Endothelial cell of umbilical vein (primary cell): ENCODE measurements at regions not wholly inside any gene's neighbourhood (a gene's known extent, or its start where the extent isn't known, plus 50 kb on each side); places are given as distances from the start of the nearest gene placed in this dataset.

ENCODE experiments used
- BruUV-seq: library from RNA; stranded (reverse); fragments of 400-500 nt; replicated peaks from 2 replicates; lab custom pipeline; 2021; lab: Mats Ljungman, UMichigan
- CTCF ChIA-PET: fragments of 300-600, 350-600 bp; sonication (Branson Sonifier 250); formaldehyde crosslinking; loops from one replicate; lab custom pipeline; 2021; ENCODE audit warnings: antibody characterized with exemption, inconsistent platforms; lab: Charles Lee
- POLR2A ChIA-PET: fragments of 300-600, 350-600 bp; sonication (Branson Sonifier 250); formaldehyde crosslinking; loops from one replicate; lab custom pipeline; 2021; ENCODE audit warnings: antibody characterized with exemption, inconsistent platforms; lab: Charles Lee
- DNase-seq: peaks from one replicate; pipeline ENCODE4 v3.0.0-alpha.2; 2011; ENCODE audit warnings: low read depth, low spot score
- FAIRE-seq: peaks from 2 replicates; lab custom pipeline; 2011; peaks lifted over from hg19 to GRCh38; lab: Jason Lieb, UNC
- H2AFZ ChIP-seq: 2 replicates; pipeline ENCODE4 v1.6.0; 2012; ENCODE audit warnings: low read depth, low read length, control low read depth, inconsistent platforms
- H3K27ac ChIP-seq: 2 replicates; pipeline ENCODE4 v1.5.1; 2011; ENCODE audit warnings: low read depth, mild to moderate bottlenecking, control low read depth, low read length, moderate library complexity; ENCODE audit not compliant: insufficient read depth
- H3K27me3 ChIP-seq, 2 experiments: 2 replicates each; pipeline versions ENCODE4 v1.6.0 to v1.6.1; 2011; ENCODE audit warnings: low read length in 2 of 2, mixed read lengths in 1 of 2; ENCODE audit not compliant: control insufficient read depth in 2 of 2, insufficient read depth in 2 of 2
- H3K36me3 ChIP-seq, 2 experiments: 2 replicates in 1 of 2; 3 replicates in 1 of 2; pipeline ENCODE4 v1.5.1; 2011; ENCODE audit warnings: low read length in 2 of 2, mild to moderate bottlenecking in 1 of 2, moderate library complexity in 1 of 2; ENCODE audit not compliant: control insufficient read depth in 2 of 2, insufficient read depth in 2 of 2; ENCODE audit errors: extremely low read depth in 1 of 2
- H3K4me1 ChIP-seq: 3 replicates; pipeline ENCODE4 v1.5.1; 2011; ENCODE audit warnings: mild to moderate bottlenecking, low read length; ENCODE audit not compliant: control insufficient read depth, insufficient read depth; ENCODE audit errors: extremely low read depth
- H3K4me2 ChIP-seq: 2 replicates; pipeline ENCODE4 v1.6.1; 2011; ENCODE audit warnings: low read length, control low read depth, mixed read lengths; ENCODE audit not compliant: insufficient read depth
- H3K4me3 ChIP-seq, 3 experiments: fragments of 200-600 bp in 1 of 3; sonication (generic), shearing (Covaris generic) in 1 of 3; replicated peaks in 1 of 3; 2 replicates each; pipeline ENCODE4 v1.5.1; 2011 to 2016; ENCODE audit warnings: control low read depth in 3 of 3, low read length in 3 of 3, mild to moderate bottlenecking in 2 of 3, inconsistent platforms in 1 of 3, low read depth in 1 of 3, moderate library complexity in 1 of 3; ENCODE audit not compliant: insufficient read depth in 1 of 3
- H3K79me2 ChIP-seq: 2 replicates; pipeline ENCODE4 v1.6.0; 2012; ENCODE audit warnings: low read length, inconsistent platforms; ENCODE audit not compliant: control insufficient read depth, insufficient read depth
- H3K9ac ChIP-seq: replicated peaks from 2 replicates; pipeline ENCODE3; 2011; ENCODE audit warnings: low read length, control low read depth; ENCODE audit not compliant: insufficient read depth; ENCODE audit errors: extremely low read depth
- H3K9me1 ChIP-seq: replicated peaks from 3 replicates; pipeline ENCODE4 v1.6.0; 2011; ENCODE audit warnings: mild to moderate bottlenecking, low read length; ENCODE audit not compliant: control insufficient read depth, insufficient read depth; ENCODE audit errors: extremely low read depth
- H3K9me3 ChIP-seq: replicated peaks from 2 replicates; pipeline ENCODE4 v1.5.1; 2012; ENCODE audit warnings: low read length, inconsistent platforms; ENCODE audit not compliant: control insufficient read depth, insufficient read depth
- H4K20me1 ChIP-seq: replicated peaks from 2 replicates; pipeline ENCODE3; 2011; ENCODE audit warnings: mild to moderate bottlenecking, low read length; ENCODE audit not compliant: control insufficient read depth, insufficient read depth; ENCODE audit errors: extremely low read depth
- EZH2 ChIP-seq: IDR thresholded peaks from 2 replicates; pipeline ENCODE4 v1.6.1; 2012; ENCODE audit warnings: borderline replicate concordance, low read depth, mild to moderate bottlenecking, moderate library complexity, low read length, inconsistent platforms; ENCODE audit not compliant: severe bottlenecking
- FOS ChIP-seq: IDR thresholded peaks from 2 replicates; pipeline ENCODE4 v1.6.1; 2011; ENCODE audit warnings: mild to moderate bottlenecking, low read length, moderate library complexity, borderline replicate concordance; ENCODE audit not compliant: insufficient read depth
- GATA2 ChIP-seq: IDR thresholded peaks from 2 replicates; pipeline ENCODE4 v1.7.0; 2011; ENCODE audit warnings: low read depth, mild to moderate bottlenecking, moderate library complexity, mixed read lengths, low read length; ENCODE audit not compliant: insufficient read length, insufficient read depth
- JUN ChIP-seq: IDR thresholded peaks from 2 replicates; pipeline ENCODE4 v1.6.1; 2011; ENCODE audit warnings: borderline replicate concordance, low read depth; ENCODE audit not compliant: insufficient read length, insufficient read depth
- MAX ChIP-seq: IDR thresholded peaks from 2 replicates; pipeline ENCODE4 v1.6.1; 2011; ENCODE audit not compliant: insufficient read depth, insufficient read length
- MYC ChIP-seq: IDR thresholded peaks from one replicate; pipeline ENCODE4 v1.6.1; 2011; ENCODE audit warnings: mild to moderate bottlenecking, low read depth, low read length
- POLR2A ChIP-seq: IDR thresholded peaks from 2 replicates; pipeline ENCODE4 v1.6.1; 2012; ENCODE audit warnings: low read depth, mild to moderate bottlenecking, control low read depth, low read length
- POLR2AphosphoS5 ChIP-seq: IDR thresholded peaks from 2 replicates; pipeline ENCODE4 v1.6.1; 2012; ENCODE audit warnings: low read depth, mild to moderate bottlenecking, control low read depth, low read length, moderate library complexity; ENCODE audit not compliant: insufficient read depth
- dilution Hi-C: fragments of 300-500 bp; cut with MboI; formaldehyde crosslinking; loops from one replicate; pipeline ENCODE4 v1.15.0; 2019; ENCODE audit warnings: low sequenced_read_pairs; ENCODE audit not compliant: extremely low pct_ligation_motif_present
- intact Hi-C: fragments of 100-400 bp; cut with micrococcal nuclease; formaldehyde crosslinking; loops from one replicate; pipeline ENCODE4 v1.10.0; 2022
- TF ChIP-seq, protein P1 (sequence below), 2 donors: IDR thresholded peaks; 1 replicate in 1 of 2; 2 replicates in 1 of 2; pipeline ENCODE4 v1.5.1; 2011; ENCODE audit warnings: low read length in 2 of 2, mild to moderate bottlenecking in 2 of 2, moderate library complexity in 2 of 2, control low read depth in 1 of 2, inconsistent platforms in 1 of 2, low read depth in 1 of 2; ENCODE audit not compliant: insufficient read depth in 1 of 2; ENCODE audit errors: extremely low read depth in 1 of 2

GRCh38 chr16:52597772-52598483 is 51.0 kb upstream of the TOX3 start:
- H3K9me1 ChIP-seq, result no peaks in the 10 kb centered on the region
- H3K79me2 ChIP-seq, result no peaks in the 10 kb centered on the region
- no peak overlapping the region for H3K9ac ChIP-seq
- POLR2A ChIA-PET, result no interaction called here
- no peak overlapping the region for H3K4me3 ChIP-seq
- H3K9me3 ChIP-seq, result peaks cover 1% of the 10 kb centered on the region
- no peaks in the 10 kb centered on the region for H3K36me3 ChIP-seq
- no peaks in the 10 kb centered on the region for H3K27me3 ChIP-seq
- H3K27ac ChIP-seq, result no peak overlapping the region
- BruUV-seq, result no TSS peak
- H3K4me1 ChIP-seq, result no peaks in the 10 kb centered on the region
- DNase-seq, result no peak
- no peak overlapping the region for H2AFZ ChIP-seq
- no peak for FAIRE-seq
- no peaks in the 10 kb centered on the region for H4K20me1 ChIP-seq
- dilution Hi-C loops, result no loop called here
- TF ChIP-seq FOS (no peak), GATA2 (no peak)
- H3K4me2 ChIP-seq, result no peak overlapping the region
- intact Hi-C loops, result no loop called here
- CTCF ChIA-PET, result no interaction called here

- BruUV-seq, result no TSS peak
- FAIRE-seq, result no peak
- DNase-seq, result no peak
Measured at GRCh38 chr16:52597073-52597771, 50.3 kb upstream of the TOX3 start.

More at GRCh38 chr16:52597073-52597771, 50.3 kb upstream of the TOX3 start:
- POLR2A ChIA-PET, result no interaction called here
- no peaks in the 10 kb centered on the region for H4K20me1 ChIP-seq
- H3K9ac ChIP-seq, result no peak overlapping the region
- CTCF ChIA-PET, result no interaction called here
- no peak overlapping the region for H3K27ac ChIP-seq
- H3K4me3 ChIP-seq, result no peak overlapping the region
- dilution Hi-C loops (no loop called here), intact Hi-C loops (no loop called here)
- H3K4me1 ChIP-seq, result no peaks in the 10 kb centered on the region
- no peaks in the 10 kb centered on the region for H3K79me2 ChIP-seq
- no peak overlapping the region for H2AFZ ChIP-seq
- no peak overlapping the region for H3K4me2 ChIP-seq
- TF ChIP-seq, protein P1, sequence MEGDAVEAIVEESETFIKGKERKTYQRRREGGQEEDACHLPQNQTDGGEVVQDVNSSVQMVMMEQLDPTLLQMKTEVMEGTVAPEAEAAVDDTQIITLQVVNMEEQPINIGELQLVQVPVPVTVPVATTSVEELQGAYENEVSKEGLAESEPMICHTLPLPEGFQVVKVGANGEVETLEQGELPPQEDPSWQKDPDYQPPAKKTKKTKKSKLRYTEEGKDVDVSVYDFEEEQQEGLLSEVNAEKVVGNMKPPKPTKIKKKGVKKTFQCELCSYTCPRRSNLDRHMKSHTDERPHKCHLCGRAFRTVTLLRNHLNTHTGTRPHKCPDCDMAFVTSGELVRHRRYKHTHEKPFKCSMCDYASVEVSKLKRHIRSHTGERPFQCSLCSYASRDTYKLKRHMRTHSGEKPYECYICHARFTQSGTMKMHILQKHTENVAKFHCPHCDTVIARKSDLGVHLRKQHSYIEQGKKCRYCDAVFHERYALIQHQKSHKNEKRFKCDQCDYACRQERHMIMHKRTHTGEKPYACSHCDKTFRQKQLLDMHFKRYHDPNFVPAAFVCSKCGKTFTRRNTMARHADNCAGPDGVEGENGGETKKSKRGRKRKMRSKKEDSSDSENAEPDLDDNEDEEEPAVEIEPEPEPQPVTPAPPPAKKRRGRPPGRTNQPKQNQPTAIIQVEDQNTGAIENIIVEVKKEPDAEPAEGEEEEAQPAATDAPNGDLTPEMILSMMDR (IDR thresholded peaks at IDR 0.05; ENCODE audit: extremely low read depth in 1 of 2, insufficient read depth in 1 of 2, low read depth in 1 of 2, low read length in 2 of 2), result no peak
- TF ChIP-seq MAX (no peak), MYC (no peak), EZH2 (no peak), GATA2 (no peak), POLR2AphosphoS5 (no peak), JUN (no peak), POLR2A (no peak), FOS (no peak)
- no peaks in the 10 kb centered on the region for H3K9me1 ChIP-seq
- H3K27me3 ChIP-seq, result no peaks in the 10 kb centered on the region
- H3K9me3 ChIP-seq, result peaks cover 1% of the 10 kb centered on the region
- H3K36me3 ChIP-seq, result no peaks in the 10 kb centered on the region
